BLaER1 (cell line): ENCODE measurements at regions not wholly inside any gene's neighbourhood (a gene's known extent, or its start where the extent isn't known, plus 50 kb on each side); places are given as distances from the start of the nearest gene placed in this dataset.

ENCODE experiments used
- H3K27ac ChIP-seq: shearing (Covaris generic); formaldehyde crosslinking; 2 replicates; pipeline ENCODE4 v1.8.1; 2022
- H3K27me3 ChIP-seq: shearing (Covaris generic); formaldehyde crosslinking; 2 replicates; pipeline ENCODE4 v1.8.1; 2022
- H3K36me3 ChIP-seq: shearing (Covaris generic); formaldehyde crosslinking; 2 replicates; pipeline ENCODE4 v1.8.1; 2022
- H3K4me1 ChIP-seq: shearing (Covaris generic); formaldehyde crosslinking; 2 replicates; pipeline ENCODE4 v1.8.1; 2022
- H3K4me2 ChIP-seq: shearing (Covaris generic); formaldehyde crosslinking; 2 replicates; pipeline ENCODE4 v1.8.1; 2022
- H3K4me3 ChIP-seq: shearing (Covaris generic); formaldehyde crosslinking; 2 replicates; pipeline ENCODE4 v1.8.1; 2022
- H3K9ac ChIP-seq: shearing (Covaris generic); formaldehyde crosslinking; 2 replicates; pipeline ENCODE4 v1.8.1; 2022
- H3K9me3 ChIP-seq: shearing (Covaris generic); formaldehyde crosslinking; 2 replicates; pipeline ENCODE4 v1.8.1; 2022
- H4K20me1 ChIP-seq: shearing (Covaris generic); formaldehyde crosslinking; 2 replicates; pipeline ENCODE4 v1.8.1; 2022
- Cebpa-rat ChIP-seq: shearing (Covaris generic); IDR thresholded peaks from 2 replicates; pipeline ENCODE4 v1.8.1; 2022

DNA sequence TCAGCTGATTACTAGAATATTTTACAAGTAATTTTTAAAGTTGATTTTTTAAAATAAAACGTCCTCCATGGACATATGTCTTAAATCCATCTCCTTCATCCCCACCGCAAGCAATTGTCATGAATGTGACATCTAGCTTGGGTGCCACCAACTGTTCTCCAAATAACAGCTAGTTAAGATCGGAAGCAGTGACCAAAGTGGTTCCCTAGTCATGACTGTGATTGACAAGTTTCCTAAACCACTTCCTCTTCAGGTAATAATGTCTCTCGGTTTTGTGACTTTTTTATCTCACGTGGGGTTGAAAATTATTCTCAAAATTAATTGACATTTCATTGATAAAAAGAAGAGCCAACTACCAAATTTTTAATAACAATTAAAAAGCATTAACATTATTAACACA, 135.3 kb upstream of the MIR17HG start:
- H3K27me3 ChIP-seq = no peaks in the 10 kb centered on the region
- TF ChIP-seq Cebpa-rat = no peak
- no peaks in the 10 kb centered on the region for H3K36me3 ChIP-seq
- no peak overlapping the region for H3K27ac ChIP-seq
- no peak overlapping the region for H3K4me3 ChIP-seq
- no peak overlapping the region for H3K4me2 ChIP-seq
- no peaks in the 10 kb centered on the region for H3K4me1 ChIP-seq
- no peaks in the 10 kb centered on the region for H4K20me1 ChIP-seq
- no peaks in the 10 kb centered on the region for H3K9me3 ChIP-seq
- no peak overlapping the region for H3K9ac ChIP-seq

DNA sequence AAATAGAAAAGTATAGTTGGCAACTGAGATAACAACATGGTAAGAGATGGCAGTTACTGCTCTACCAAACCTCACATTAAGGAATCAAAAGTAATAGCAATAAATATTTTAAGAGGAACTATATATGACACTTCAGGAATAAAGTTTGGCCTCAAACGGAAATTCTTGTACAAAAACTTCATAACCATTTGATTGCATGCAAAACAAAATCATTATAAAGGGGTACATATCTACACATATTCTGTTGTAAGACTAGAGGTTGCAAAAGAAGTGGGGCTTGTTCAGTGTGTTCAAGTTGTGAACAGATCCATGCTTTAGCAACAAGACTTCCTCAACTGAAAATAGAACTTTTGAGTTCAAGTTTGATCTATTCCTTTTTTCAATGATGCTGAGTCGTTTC, 133.5 kb upstream of the MIR17HG start:
- Histone ChIP-seq H3K27me3 (no peaks in the 10 kb centered on the region), H3K36me3 (no peaks in the 10 kb centered on the region), H4K20me1 (no peaks in the 10 kb centered on the region), H3K4me3 (no peak overlapping the region), H3K4me1 (no peaks in the 10 kb centered on the region), H3K4me2 (no peak overlapping the region), H3K9ac (no peak overlapping the region), H3K27ac (no peak overlapping the region), H3K9me3 (no peaks in the 10 kb centered on the region)
- no peak for TF ChIP-seq Cebpa-rat

DNA sequence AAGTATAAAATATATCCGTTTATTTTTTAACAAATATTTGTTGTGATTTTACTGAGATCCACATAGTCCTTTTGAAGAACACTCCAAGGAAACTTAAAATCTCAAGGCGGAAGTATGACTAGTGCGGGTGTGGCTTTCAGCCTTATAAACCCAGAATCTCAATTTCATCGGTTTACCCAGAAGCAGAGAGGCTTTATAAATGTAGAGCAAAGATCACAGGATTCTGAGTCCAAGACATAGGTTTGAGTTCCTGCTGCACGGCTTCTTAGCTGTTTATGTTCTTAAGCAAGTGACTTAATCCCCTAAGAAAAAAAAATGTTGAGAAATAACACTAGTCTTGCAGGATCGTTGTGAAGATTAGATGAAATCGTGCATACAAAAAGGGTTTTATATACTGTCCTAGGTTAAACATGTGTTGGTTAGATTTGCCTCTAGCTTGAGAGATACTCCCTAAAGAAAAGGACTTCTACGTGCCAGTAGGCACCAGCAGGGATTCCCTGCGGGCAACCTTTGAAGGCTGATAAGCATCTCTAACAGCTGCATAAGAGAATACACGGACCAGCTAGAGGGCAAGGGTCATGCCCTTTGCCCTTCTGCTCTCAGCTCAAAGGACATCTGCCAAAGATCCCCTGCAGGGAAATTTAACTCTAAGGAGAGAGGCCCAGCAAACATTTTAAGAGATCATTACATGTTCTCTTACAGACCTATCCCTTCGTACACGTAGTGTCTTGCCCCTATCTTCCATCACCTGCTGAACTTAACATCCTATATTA, 130.4 kb upstream of the MIR17HG start:
- no peak overlapping the region for H3K4me2 ChIP-seq

GRCh38 chr13:91219201-91219600, 128.3 kb upstream of the MIR17HG start:
- no peak overlapping the region for H3K4me2 ChIP-seq
- no peak overlapping the region for H3K4me3 ChIP-seq
- no peaks in the 10 kb centered on the region for H3K36me3 ChIP-seq
- no peak for TF ChIP-seq Cebpa-rat
- no peaks in the 10 kb centered on the region for H4K20me1 ChIP-seq
- H3K27me3 ChIP-seq = no peaks in the 10 kb centered on the region
- H3K27ac ChIP-seq = no peak overlapping the region
- H3K9ac ChIP-seq = no peak overlapping the region
- H3K4me1 ChIP-seq = no peaks in the 10 kb centered on the region
- no peaks in the 10 kb centered on the region for H3K9me3 ChIP-seq

More for the DNA sequence above, 130.4 kb upstream of the MIR17HG start:
- H3K4me1 ChIP-seq = no peaks in the 10 kb centered on the region
- no peak for TF ChIP-seq Cebpa-rat
- no peaks in the 10 kb centered on the region for H3K9me3 ChIP-seq
- H3K27me3 ChIP-seq = no peaks in the 10 kb centered on the region
- H3K27ac ChIP-seq = no peak overlapping the region
- H3K36me3 ChIP-seq = no peaks in the 10 kb centered on the region
- no peak overlapping the region for H3K9ac ChIP-seq
- H3K4me3 ChIP-seq = no peak overlapping the region
- no peaks in the 10 kb centered on the region for H4K20me1 ChIP-seq

DNA sequence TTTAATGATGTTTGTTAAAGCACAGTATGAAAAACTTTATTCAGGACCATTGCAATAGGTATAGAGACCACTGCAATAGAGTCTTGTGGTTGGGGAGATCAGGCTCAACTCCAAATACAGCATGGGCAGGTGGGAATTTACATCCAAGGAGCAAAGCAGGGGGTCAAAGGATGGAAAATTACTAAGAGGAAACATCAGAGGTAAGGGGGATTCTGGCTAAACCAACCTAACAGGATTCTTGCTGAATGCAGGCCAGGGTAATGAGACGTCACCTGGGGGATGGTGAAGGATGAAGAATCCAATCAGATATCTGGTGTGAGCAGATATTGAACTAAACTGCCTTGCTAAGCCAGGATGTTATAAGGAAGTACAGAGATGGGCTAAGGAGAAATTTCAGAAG, 126.6 kb upstream of the MIR17HG start:
- no peak for TF ChIP-seq Cebpa-rat
- Histone ChIP-seq H3K27me3 (no peaks in the 10 kb centered on the region), H3K9ac (no peak overlapping the region), H3K4me1 (no peaks in the 10 kb centered on the region), H3K27ac (no peak overlapping the region), H4K20me1 (no peaks in the 10 kb centered on the region), H3K36me3 (no peaks in the 10 kb centered on the region), H3K4me3 (no peak overlapping the region), H3K9me3 (no peaks in the 10 kb centered on the region), H3K4me2 (no peak overlapping the region)

GRCh38 chr13:91228108-91228507, 119.4 kb upstream of the MIR17HG start:
- Histone ChIP-seq H4K20me1 (no peaks in the 10 kb centered on the region), H3K9ac (no peak overlapping the region), H3K4me1 (no peaks in the 10 kb centered on the region), H3K27ac (no peak overlapping the region), H3K36me3 (no peaks in the 10 kb centered on the region), H3K9me3 (no peaks in the 10 kb centered on the region), H3K27me3 (no peaks in the 10 kb centered on the region), H3K4me3 (no peak overlapping the region), H3K4me2 (no peak overlapping the region)
- TF ChIP-seq Cebpa-rat = no peak

- no peaks in the 10 kb centered on the region for H4K20me1 ChIP-seq
- no peaks in the 10 kb centered on the region for H3K36me3 ChIP-seq
- no peak for TF ChIP-seq Cebpa-rat
- H3K27ac ChIP-seq = no peak overlapping the region
- no peaks in the 10 kb centered on the region for H3K9me3 ChIP-seq
- H3K4me2 ChIP-seq = no peak overlapping the region
- H3K27me3 ChIP-seq = no peaks in the 10 kb centered on the region
- no peak overlapping the region for H3K4me3 ChIP-seq
- no peaks in the 10 kb centered on the region for H3K4me1 ChIP-seq
- H3K9ac ChIP-seq = no peak overlapping the region
These were observed 118.5 kb upstream of the MIR17HG start for GRCh38 chr13:91228940-91229339.

DNA sequence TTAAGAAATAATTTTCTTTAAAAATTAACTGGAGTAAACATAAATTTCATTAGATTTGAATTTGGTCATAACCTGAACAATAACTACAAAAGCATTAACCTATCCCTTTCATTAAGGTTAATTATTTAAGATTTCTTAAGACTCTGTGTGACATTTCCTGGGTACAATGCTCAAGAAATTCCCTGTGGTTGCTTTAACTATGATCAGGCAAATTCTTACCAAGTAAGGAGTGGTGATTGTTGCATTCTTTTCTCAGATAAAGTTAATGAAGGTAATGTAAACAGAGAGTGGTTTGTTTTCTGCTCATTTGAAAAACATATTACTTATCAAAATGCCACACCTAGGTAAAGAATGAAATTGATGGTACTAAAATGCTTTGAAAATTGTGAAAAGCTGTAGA, 114.8 kb upstream of the MIR17HG start:
- TF ChIP-seq Cebpa-rat = no peak
- H3K4me2 ChIP-seq = no peak overlapping the region
- H3K36me3 ChIP-seq = no peaks in the 10 kb centered on the region
- no peak overlapping the region for H3K4me3 ChIP-seq
- no peak overlapping the region for H3K9ac ChIP-seq
- no peak overlapping the region for H3K27ac ChIP-seq
- H3K9me3 ChIP-seq = no peaks in the 10 kb centered on the region
- no peaks in the 10 kb centered on the region for H3K27me3 ChIP-seq
- H4K20me1 ChIP-seq = no peaks in the 10 kb centered on the region
- H3K4me1 ChIP-seq = no peaks in the 10 kb centered on the region

DNA sequence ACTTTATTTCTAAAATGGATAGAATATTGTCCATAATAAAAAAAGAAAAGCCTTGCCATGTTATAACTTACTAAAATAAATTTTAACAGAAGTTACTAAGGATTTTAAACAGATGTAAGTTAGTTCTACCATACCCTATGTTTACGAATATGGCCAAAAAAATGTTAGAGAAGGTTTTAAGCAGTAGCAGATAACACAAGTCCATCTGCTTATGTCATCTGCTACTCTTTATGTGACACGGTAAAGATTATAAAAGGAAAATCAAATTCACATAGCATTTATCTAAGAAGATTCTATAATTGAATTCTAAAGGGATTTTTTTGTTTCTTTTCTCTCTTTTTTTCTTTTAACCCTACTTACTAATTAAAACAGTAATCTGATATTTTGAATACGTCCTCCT, 114.2 kb upstream of the MIR17HG start:
- Histone ChIP-seq H3K27ac (no peak overlapping the region), H3K9me3 (no peaks in the 10 kb centered on the region), H3K9ac (no peak overlapping the region), H3K36me3 (no peaks in the 10 kb centered on the region), H3K27me3 (no peaks in the 10 kb centered on the region), H3K4me3 (no peak overlapping the region), H4K20me1 (no peaks in the 10 kb centered on the region), H3K4me1 (no peaks in the 10 kb centered on the region), H3K4me2 (no peak overlapping the region)
- TF ChIP-seq Cebpa-rat = no peak

GRCh38 chr13:91236182-91236581, 111.3 kb upstream of the MIR17HG start:
- Histone ChIP-seq H4K20me1 (no peaks in the 10 kb centered on the region), H3K9ac (no peak overlapping the region), H3K4me2 (no peak overlapping the region), H3K27ac (no peak overlapping the region), H3K4me3 (no peak overlapping the region), H3K27me3 (no peaks in the 10 kb centered on the region), H3K36me3 (no peaks in the 10 kb centered on the region), H3K9me3 (no peaks in the 10 kb centered on the region), H3K4me1 (no peaks in the 10 kb centered on the region)
- TF ChIP-seq Cebpa-rat = no peak

GRCh38 chr13:91236921-91237320, 110.6 kb upstream of the MIR17HG start:
- Histone ChIP-seq H4K20me1 (no peaks in the 10 kb centered on the region), H3K4me2 (no peak overlapping the region)
- no peak for TF ChIP-seq Cebpa-rat

More at GRCh38 chr13:91236921-91237320, 110.6 kb upstream of the MIR17HG start:
- H3K9ac ChIP-seq = no peak overlapping the region
- no peaks in the 10 kb centered on the region for H3K9me3 ChIP-seq
- no peaks in the 10 kb centered on the region for H3K36me3 ChIP-seq
- H3K27me3 ChIP-seq = no peaks in the 10 kb centered on the region
- no peaks in the 10 kb centered on the region for H3K4me1 ChIP-seq
- H3K27ac ChIP-seq = no peak overlapping the region
- H3K4me3 ChIP-seq = no peak overlapping the region
